NB4 (cell line): ENCODE measurements at regions not wholly inside any gene's neighbourhood (a gene's known extent, or its start where the extent isn't known, plus 50 kb on each side); places are given as distances from the start of the nearest gene placed in this dataset.

Experiments
- POLR2A ChIP-seq: IDR thresholded peaks from 2 replicates; pipeline ENCODE4 v1.6.1; 2011; ENCODE audit warnings: mild to moderate bottlenecking; ENCODE audit not compliant: insufficient read length; ENCODE audit errors: extremely low read depth
- TF ChIP-seq, protein P1 (sequence below): IDR thresholded peaks from one replicate; pipeline ENCODE4 v1.5.1; 2012; ENCODE audit warnings: low read depth, low read length

DNA sequence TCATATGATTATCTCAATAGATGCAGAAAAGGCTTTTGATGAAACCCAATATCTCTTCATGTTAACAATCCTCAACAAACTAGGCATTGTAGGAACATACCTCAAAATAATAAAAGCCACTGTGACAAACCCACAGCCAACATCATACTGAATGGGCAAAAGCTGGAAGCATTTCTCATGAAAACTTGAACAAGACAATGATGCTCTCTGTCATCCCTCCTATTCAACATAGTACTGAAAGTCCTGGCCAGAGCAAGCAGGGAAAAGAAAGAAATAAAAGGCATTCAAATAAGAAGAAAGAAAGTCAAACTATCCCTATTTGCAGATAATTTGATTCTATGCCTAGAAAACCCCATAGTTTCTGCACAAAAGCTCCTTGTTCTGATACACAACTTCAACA is 999.2 kb upstream of the GOT2 start:
- TF ChIP-seq, protein P1, sequence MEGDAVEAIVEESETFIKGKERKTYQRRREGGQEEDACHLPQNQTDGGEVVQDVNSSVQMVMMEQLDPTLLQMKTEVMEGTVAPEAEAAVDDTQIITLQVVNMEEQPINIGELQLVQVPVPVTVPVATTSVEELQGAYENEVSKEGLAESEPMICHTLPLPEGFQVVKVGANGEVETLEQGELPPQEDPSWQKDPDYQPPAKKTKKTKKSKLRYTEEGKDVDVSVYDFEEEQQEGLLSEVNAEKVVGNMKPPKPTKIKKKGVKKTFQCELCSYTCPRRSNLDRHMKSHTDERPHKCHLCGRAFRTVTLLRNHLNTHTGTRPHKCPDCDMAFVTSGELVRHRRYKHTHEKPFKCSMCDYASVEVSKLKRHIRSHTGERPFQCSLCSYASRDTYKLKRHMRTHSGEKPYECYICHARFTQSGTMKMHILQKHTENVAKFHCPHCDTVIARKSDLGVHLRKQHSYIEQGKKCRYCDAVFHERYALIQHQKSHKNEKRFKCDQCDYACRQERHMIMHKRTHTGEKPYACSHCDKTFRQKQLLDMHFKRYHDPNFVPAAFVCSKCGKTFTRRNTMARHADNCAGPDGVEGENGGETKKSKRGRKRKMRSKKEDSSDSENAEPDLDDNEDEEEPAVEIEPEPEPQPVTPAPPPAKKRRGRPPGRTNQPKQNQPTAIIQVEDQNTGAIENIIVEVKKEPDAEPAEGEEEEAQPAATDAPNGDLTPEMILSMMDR: no peak
- no peak for TF ChIP-seq POLR2A
